Testis (tissue), 2 donors: ENCODE measurements at regions not wholly inside any gene's neighbourhood (a gene's known extent, or its start where the extent isn't known, plus 50 kb on each side); places are given as distances from the start of the nearest gene placed in this dataset.

ENCODE experiments used
- DNase-seq: peaks from one replicate; pipeline ENCODE4 v3.0.0-alpha.2; 2019
- H3K27ac ChIP-seq, 2 donors: fragments of 200-600 bp; sonication (generic); one replicate each; pipeline ENCODE4 v1.5.1; 2019
- H3K27me3 ChIP-seq: fragments of 200-600 bp; sonication (generic); one replicate; pipeline ENCODE4 v1.5.1; 2019
- H3K36me3 ChIP-seq: fragments of 200-600 bp; sonication (generic); one replicate; pipeline ENCODE4 v1.5.1; 2017; ENCODE audit warnings: low read depth; ENCODE audit errors: missing control alignments
- H3K4me1 ChIP-seq: fragments of 200-600 bp; sonication (generic); one replicate; pipeline ENCODE4 v1.5.1; 2019
- H3K4me3 ChIP-seq, 2 donors: fragments of 200-600 bp; sonication (generic); one replicate each; pipeline ENCODE4 v1.5.1; 2017 to 2019
- H3K9me3 ChIP-seq: fragments of 200-600 bp; sonication (generic); one replicate; pipeline ENCODE4 v1.5.1; 2017
- POLR2A ChIP-seq: fragments of 450-650 bp; IDR thresholded peaks from one replicate; pipeline ENCODE4 v1.6.1; 2017; ENCODE audit warnings: antibody characterized with exemption, mild to moderate bottlenecking, moderate library complexity
- WGBS, 2 donors: methylation state at CpG; one replicate each; pipeline ENCODE4 v1.1.5; 2018; 5-methylcytosine and 5-hydroxymethylcytosine counted together
- intact Hi-C: fragments of 100-400 bp; cut with DNase I; formaldehyde crosslinking; loops from one replicate; pipeline ENCODE4 v1.15.1; 2023; ENCODE audit warnings: low total_unique reads
- TF ChIP-seq, protein P1 (sequence below), 3 experiments: fragments of 450-650 bp in 2 of 3; fragments of 200-600 bp in 1 of 3; sonication (generic) in 1 of 3; IDR thresholded peaks; one replicate each; pipeline ENCODE4 v1.5.1; 2016 to 2019; ENCODE audit warnings: antibody characterized with exemption in 3 of 3, mild to moderate bottlenecking in 2 of 3, moderate library complexity in 1 of 3

DNA sequence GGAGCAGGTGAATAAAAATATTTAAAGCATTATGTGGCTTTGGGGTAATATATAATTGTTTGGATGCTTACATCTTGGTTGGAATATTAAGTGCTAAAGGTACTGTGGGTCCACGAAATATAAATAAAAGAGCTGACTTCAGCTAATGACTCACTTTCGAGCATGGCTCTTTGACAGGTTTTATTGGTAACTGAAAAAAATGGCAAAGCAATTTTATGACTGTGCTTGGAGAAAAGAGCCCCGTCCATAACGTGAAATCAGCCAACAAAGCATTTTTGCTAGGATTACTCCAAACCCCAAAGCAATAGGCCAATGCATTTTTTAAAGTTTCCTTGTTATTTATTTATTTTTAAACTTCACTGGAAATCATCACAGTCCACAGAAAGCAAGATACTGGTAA, 397.2 kb upstream of the CDH19 start:
- Histone ChIP-seq H3K4me3 (no peak overlapping the region), H3K36me3 (no peaks in the 10 kb centered on the region), H3K9me3 (no peaks in the 10 kb centered on the region), H3K4me1 (no peaks in the 10 kb centered on the region), H3K27me3 (no peaks in the 10 kb centered on the region), H3K27ac (no peak overlapping the region)
- intact Hi-C loops = no loop called here
- WGBS, 2 donors = 61 to 75% methylated on average over 4 of the region's 4 CpGs
- no peak for DNase-seq
- no peak for TF ChIP-seq POLR2A
- TF ChIP-seq, protein P1, sequence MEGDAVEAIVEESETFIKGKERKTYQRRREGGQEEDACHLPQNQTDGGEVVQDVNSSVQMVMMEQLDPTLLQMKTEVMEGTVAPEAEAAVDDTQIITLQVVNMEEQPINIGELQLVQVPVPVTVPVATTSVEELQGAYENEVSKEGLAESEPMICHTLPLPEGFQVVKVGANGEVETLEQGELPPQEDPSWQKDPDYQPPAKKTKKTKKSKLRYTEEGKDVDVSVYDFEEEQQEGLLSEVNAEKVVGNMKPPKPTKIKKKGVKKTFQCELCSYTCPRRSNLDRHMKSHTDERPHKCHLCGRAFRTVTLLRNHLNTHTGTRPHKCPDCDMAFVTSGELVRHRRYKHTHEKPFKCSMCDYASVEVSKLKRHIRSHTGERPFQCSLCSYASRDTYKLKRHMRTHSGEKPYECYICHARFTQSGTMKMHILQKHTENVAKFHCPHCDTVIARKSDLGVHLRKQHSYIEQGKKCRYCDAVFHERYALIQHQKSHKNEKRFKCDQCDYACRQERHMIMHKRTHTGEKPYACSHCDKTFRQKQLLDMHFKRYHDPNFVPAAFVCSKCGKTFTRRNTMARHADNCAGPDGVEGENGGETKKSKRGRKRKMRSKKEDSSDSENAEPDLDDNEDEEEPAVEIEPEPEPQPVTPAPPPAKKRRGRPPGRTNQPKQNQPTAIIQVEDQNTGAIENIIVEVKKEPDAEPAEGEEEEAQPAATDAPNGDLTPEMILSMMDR (IDR thresholded peaks at IDR 0.05) = no peak

DNA sequence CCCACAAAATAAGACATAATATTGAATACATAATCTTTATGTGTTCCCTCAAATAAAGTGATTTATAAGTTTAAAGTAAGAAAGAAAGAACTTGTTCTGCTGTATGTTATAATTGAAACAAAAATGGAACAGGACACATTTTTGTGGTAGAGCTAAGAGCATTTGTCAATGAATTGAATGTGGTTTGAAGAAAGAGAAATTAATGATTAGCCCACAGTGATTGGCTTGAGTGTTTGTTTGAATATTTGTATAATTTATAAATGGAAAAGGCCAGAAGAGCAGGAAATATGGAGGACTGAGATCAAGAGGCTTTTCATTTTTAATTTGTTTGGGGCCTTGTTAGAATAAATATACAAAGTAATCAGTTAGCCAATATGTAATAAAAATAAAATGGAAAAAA, 395.1 kb upstream of the CDH19 start:
- no peak overlapping the region for H3K27ac ChIP-seq
- no peaks in the 10 kb centered on the region for H3K4me1 ChIP-seq
- no peaks in the 10 kb centered on the region for H3K27me3 ChIP-seq
- no peak overlapping the region for H3K4me3 ChIP-seq
- no peaks in the 10 kb centered on the region for H3K9me3 ChIP-seq
- H3K36me3 ChIP-seq = no peaks in the 10 kb centered on the region
- DNase-seq = no peak
- TF ChIP-seq, protein P1 (IDR thresholded peaks at IDR 0.05) = no peak
- intact Hi-C loops = no loop called here

DNA sequence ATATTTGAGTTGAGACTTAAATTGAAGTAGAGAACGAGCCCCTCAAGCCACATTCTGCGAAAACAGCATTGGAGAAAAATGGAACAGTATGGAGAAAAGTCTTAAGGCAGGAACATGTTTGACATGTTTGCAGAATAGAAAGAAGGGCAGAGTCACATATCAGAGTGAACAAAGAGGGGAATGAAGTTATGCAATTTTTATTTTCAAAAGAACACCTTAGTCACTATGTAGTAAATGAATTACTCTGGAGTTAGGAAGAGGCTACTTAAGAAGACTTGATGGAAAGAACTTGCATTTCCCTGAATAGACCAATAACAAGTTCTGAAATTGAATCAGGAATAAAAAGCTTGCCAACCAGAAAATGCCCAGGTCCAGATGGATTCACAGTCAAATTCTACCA, 391.4 kb upstream of the CDH19 start:
- Histone ChIP-seq H3K4me3 (no peak overlapping the region), H3K27ac (no peak overlapping the region), H3K36me3 (no peaks in the 10 kb centered on the region), H3K4me1 (no peaks in the 10 kb centered on the region), H3K27me3 (no peaks in the 10 kb centered on the region), H3K9me3 (no peaks in the 10 kb centered on the region)
- no peak for DNase-seq
- intact Hi-C loops = no loop called here
- TF ChIP-seq, protein P1 (IDR thresholded peaks at IDR 0.05) = no peak
- WGBS, 2 donors = 92% methylated on average over 2 of the region's 2 CpGs

DNA sequence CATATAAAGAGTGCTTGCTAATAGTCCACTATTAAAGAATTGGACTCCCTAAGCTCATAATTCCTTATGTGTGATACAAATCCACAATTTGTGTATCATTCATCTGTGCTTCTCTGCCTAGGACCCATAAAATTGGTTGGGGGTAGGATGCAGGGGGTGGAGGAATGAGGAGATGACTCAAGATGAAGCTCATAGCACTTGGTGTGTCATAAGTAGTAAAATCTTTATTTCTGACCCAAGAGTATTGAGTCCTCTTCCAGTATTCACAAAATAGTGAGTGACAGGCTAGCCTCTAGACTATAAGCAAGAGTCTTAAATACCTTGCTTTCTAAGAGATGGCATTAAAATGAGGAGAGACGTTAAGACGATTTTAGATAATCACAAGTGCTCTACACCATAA, 390.9 kb upstream of the CDH19 start:
- no peaks in the 10 kb centered on the region for H3K27me3 ChIP-seq
- WGBS, 2 donors = 87% methylated on average over 2 of the region's 2 CpGs
- intact Hi-C loops = no loop called here
- no peak overlapping the region for H3K4me3 ChIP-seq
- no peak for TF ChIP-seq POLR2A
- TF ChIP-seq, protein P1 (IDR thresholded peaks at IDR 0.05) = no peak
- H3K9me3 ChIP-seq = no peaks in the 10 kb centered on the region
- no peak for DNase-seq
- no peak overlapping the region for H3K27ac ChIP-seq
- no peaks in the 10 kb centered on the region for H3K36me3 ChIP-seq
- H3K4me1 ChIP-seq = no peaks in the 10 kb centered on the region

DNA sequence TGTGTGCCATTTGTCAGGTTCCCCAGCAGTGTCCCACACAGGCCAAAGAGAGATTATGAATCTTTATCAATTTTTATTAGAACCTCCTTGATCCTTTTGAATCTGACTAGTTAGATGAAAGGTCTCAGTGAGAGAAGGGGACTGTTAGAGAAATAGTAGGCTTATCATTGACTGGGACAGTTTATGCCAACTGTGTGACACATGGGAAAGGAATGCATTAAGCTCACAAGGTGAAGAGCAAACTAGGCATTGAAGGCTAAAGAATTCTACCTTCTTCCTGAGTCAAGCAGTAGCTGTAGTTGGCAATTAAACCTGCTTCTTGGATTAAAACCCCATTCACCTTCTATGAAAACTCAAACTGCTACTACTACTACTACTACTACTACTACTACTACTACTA, 389.6 kb upstream of the CDH19 start:
- TF ChIP-seq, protein P1 (IDR thresholded peaks at IDR 0.05) = no peak
- TF ChIP-seq POLR2A = no peak
- H3K9me3 ChIP-seq = no peaks in the 10 kb centered on the region
- no peak for DNase-seq

More for the DNA sequence above, 389.6 kb upstream of the CDH19 start:
- H3K27ac ChIP-seq = no peak overlapping the region
- no peaks in the 10 kb centered on the region for H3K4me1 ChIP-seq
- H3K27me3 ChIP-seq = no peaks in the 10 kb centered on the region
- H3K36me3 ChIP-seq = no peaks in the 10 kb centered on the region
- intact Hi-C loops = no loop called here
- no peak overlapping the region for H3K4me3 ChIP-seq
